ENCODE measurements at regions not wholly inside any gene's neighbourhood (a gene's known extent, or its start where the extent isn't known, plus 50 kb on each side); places are given as distances from the start of the nearest gene placed in this dataset.

DNA sequence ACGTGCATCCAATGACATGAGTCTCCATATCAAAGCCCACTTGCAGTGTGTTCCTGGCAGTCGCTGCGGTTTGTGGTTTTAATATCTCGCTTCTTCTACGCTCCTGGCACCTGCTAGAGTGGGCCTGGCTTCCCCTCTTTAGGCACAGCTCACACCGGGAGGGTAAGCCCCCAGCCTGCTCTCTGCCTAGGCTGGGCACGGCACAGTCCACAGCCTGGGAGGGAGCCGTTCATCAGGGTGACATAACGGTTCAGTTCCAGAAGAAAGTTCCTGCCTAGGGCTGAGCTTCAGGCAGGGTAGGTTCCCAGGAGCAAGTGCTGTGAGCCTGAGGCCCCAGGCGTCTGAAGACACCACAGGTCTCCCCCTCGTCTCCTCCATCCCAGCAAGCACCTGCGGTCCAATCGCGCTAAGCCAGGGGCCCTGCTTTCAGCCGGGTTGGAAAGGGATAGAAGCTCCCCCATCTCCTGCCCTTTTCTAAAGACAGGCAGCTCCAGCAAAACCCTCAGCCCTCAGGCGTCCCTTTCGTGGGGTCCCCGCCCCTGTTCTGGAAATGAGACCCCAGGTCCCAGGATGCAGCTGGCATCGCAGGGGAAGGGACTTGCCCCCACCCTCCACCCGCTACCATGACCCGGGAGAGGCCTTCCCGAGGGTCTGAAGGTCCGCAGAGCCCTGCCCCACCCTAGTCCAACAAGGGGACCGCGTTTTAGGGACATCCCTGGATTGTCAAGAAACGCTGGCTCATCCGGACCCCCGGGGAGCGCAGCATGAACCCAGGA is 121.6 kb upstream of the ZNF507 start:
- no peak for DNase-seq

GRCh38 chr19:32224371-32225244 is 120.8 kb upstream of the ZNF507 start:
- DNase-seq, result peak; percentile 42

GRCh38 chr19:32227561-32228165 is 117.7 kb upstream of the ZNF507 start:
- DNase-seq, result no peak

DNA sequence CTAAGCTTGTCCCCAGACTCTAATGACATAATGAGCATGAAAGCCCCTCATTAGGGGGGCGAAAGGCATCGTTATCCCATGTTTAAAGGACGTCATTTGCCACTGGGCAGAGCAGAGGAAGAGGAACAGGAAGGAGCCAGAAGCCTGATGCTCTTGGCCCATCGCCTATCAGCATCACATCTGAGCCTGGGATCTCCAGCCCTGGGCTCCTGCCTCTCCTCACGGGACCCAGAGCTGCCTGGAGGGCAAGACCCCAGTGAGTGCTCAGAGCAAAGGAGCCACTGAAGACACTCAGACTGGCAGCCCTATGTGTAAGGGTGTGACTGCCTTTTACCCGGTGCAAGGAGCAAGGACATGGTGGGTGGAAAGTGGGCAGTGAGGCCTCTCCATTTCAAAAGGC is 115.0 kb upstream of the ZNF507 start:
- no peak for DNase-seq

GRCh38 chr19:32231020-32231419 is 114.4 kb upstream of the ZNF507 start:
- DNase-seq, result no peak

- DNase-seq, result no peak
Measured at GRCh38 chr19:32231691-32232090, 113.7 kb upstream of the ZNF507 start.

GRCh38 chr19:32232449-32232848 is 113.0 kb upstream of the ZNF507 start:
- DNase-seq, result no peak

- DNase-seq, result no peak
Measured at GRCh38 chr19:32233091-32233490, 112.3 kb upstream of the ZNF507 start.

DNA sequence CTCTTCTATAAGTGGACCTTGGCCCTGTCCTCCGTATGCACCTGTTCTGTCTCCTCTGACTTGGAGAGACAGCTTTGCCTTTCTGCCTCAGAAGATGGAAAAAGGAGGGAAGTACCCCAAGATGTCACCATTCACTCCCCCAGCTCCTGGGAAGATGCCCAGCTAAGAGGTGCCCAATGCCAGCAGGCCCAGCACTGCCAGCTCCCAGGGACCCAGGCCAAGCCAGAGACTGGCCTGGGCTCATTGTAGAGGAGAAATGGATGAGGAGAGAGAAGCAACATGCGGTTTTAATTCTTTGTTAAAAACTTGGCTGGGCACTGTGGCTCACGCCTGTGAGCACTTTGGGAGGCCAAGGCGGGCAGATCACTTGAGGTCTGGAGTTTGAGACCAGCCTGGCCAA is 111.5 kb upstream of the ZNF507 start:
- DNase-seq, result no peak

GRCh38 chr19:32234663-32235217 is 110.7 kb upstream of the ZNF507 start:
- DNase-seq, result no peak

DNA sequence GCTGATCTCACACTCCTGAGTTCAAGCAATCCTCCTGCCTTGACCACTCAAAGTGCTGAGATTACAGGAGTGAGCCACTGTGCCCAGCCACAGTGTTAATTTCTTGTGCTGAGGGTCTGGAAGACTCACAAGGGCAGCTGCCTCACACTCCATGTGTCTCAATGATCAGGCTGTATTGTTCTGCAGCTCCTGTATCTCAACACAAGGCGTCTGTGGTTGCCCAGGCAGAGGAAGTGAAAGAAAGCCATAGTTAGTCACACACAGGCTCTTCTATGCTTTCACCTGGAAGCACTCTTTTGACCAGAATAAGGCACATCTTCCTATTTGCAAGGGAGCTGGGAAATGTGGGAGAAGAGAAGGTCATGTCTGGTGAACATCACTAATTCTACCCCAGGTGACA is 107.3 kb upstream of the ZNF507 start:
- DNase-seq, result no peak

- no peak for DNase-seq
Measured at GRCh38 chr19:32240316-32240715, 105.1 kb upstream of the ZNF507 start.

- DNase-seq, result no peak
Measured at GRCh38 chr19:32241306-32241705, 104.1 kb upstream of the ZNF507 start.

GRCh38 chr19:32241932-32242710 is 103.3 kb upstream of the ZNF507 start:
- no peak for DNase-seq

- DNase-seq, result no peak
Measured at GRCh38 chr19:32246006-32246405, 99.4 kb upstream of the ZNF507 start.

GRCh38 chr19:32251634-32252332 is 93.6 kb upstream of the ZNF507 start:
- DNase-seq, result no peak

GRCh38 chr19:32252333-32252669 is 93.1 kb upstream of the ZNF507 start:
- DNase-seq, result no peak

GRCh38 chr19:32253683-32254508 is 91.5 kb upstream of the ZNF507 start:
- no peak for DNase-seq

DNA sequence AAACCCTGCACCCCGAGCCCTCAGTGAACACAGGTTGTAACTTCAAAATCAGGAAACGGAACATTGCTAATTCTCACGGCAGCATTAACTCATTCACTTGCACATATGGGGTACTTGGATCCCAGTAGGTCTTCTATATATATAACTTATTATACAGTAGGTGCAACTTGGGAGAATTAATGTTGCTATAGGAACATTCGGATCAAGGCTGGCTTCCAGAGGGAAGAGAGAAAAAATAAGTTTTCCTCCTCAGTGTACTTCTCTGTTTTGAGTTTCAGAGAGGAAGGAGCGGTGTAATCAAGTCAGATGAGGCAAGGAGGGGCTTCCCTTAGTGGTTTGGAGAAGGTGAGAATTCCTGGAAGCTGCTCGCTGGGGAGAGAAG is 90.9 kb upstream of the ZNF507 start:
- DNase-seq, result no peak

GRCh38 chr19:32255536-32256295 is 89.7 kb upstream of the ZNF507 start:
- no peak for DNase-seq

Measured in fibroblast of skin of scalp (primary cell).